HCT116 (cell line): ENCODE measurements at regions not wholly inside any gene's neighbourhood (a gene's known extent, or its start where the extent isn't known, plus 50 kb on each side); places are given as distances from the start of the nearest gene placed in this dataset.

Source experiments
- CTCF ChIP-seq, 3 experiments: fragments of 200-600 bp in 1 of 3; sonication (generic) in 1 of 3; IDR thresholded peaks in 2 of 3; conservative IDR thresholded peaks in 1 of 3; 2 replicates each; pipeline ENCODE4 v1.5.1; 2012 to 2017; ENCODE audit warnings: low read depth in 2 of 3, low read length in 2 of 3, antibody characterized with exemption in 1 of 3, borderline replicate concordance in 1 of 3, control low read depth in 1 of 3, mild to moderate bottlenecking in 1 of 3, mixed read lengths in 1 of 3, mixed run types in 1 of 3, moderate library complexity in 1 of 3; ENCODE audit not compliant: insufficient read depth in 1 of 3
- RAD21 ChIP-seq: IDR thresholded peaks from 2 replicates; pipeline ENCODE4 v1.6.1; 2012; ENCODE audit warnings: low read depth, mild to moderate bottlenecking
- YY1 ChIP-seq: IDR thresholded peaks from 2 replicates; pipeline ENCODE4 v1.6.1; 2011; ENCODE audit warnings: low read length, low read depth, moderate library complexity, mild to moderate bottlenecking; ENCODE audit not compliant: insufficient replicate concordance; ENCODE audit errors: extremely low read depth

GRCh38 chr20:58571693-58572427 lies 56.7 kb upstream of the APCDD1L start:
- TF ChIP-seq YY1 (no peak), RAD21 (no peak), CTCF (IDR thresholded peaks at IDR 0.05 in 2 of 3, conservative IDR thresholded peaks at IDR 0.05 in 1 of 3; ENCODE audit: borderline replicate concordance in 1 of 3, insufficient read depth in 1 of 3, low read depth in 2 of 3, low read length in 2 of 3) (no peak)
